ENCODE measurements at regions not wholly inside any gene's neighbourhood (a gene's known extent, or its start where the extent isn't known, plus 50 kb on each side); places are given as distances from the start of the nearest gene placed in this dataset.

GRCh38 chr16:5885521-5885920 is 787.9 kb upstream of the EEF2KMT start:
- ATAC-seq (ENCODE audit: insufficient number of reproducible peaks, low FRiP score, low read depth), result no peak
- TF ChIP-seq, protein P1, sequence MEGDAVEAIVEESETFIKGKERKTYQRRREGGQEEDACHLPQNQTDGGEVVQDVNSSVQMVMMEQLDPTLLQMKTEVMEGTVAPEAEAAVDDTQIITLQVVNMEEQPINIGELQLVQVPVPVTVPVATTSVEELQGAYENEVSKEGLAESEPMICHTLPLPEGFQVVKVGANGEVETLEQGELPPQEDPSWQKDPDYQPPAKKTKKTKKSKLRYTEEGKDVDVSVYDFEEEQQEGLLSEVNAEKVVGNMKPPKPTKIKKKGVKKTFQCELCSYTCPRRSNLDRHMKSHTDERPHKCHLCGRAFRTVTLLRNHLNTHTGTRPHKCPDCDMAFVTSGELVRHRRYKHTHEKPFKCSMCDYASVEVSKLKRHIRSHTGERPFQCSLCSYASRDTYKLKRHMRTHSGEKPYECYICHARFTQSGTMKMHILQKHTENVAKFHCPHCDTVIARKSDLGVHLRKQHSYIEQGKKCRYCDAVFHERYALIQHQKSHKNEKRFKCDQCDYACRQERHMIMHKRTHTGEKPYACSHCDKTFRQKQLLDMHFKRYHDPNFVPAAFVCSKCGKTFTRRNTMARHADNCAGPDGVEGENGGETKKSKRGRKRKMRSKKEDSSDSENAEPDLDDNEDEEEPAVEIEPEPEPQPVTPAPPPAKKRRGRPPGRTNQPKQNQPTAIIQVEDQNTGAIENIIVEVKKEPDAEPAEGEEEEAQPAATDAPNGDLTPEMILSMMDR (IDR thresholded peaks at IDR 0.05), result no peak
- H3K27ac ChIP-seq, result no peak overlapping the region

GRCh38 chr16:5884996-5885395 is 787.4 kb upstream of the EEF2KMT start:
- Histone ChIP-seq H3K27ac (no peak overlapping the region), H3K27me3 (replicated peaks; ENCODE audit: insufficient read depth) (no peaks in the 10 kb centered on the region), H3K4me3 (no peak overlapping the region), H3K36me3 (no peaks in the 10 kb centered on the region), H3K4me1 (ENCODE audit: control insufficient read depth in 1 of 2, low read depth in 2 of 2) (no peaks in the 10 kb centered on the region), H3K9me3 (no peaks in the 10 kb centered on the region)
- ATAC-seq (ENCODE audit: insufficient number of reproducible peaks, low FRiP score, low read depth) (no peak), DNase-seq (ENCODE audit: low spot score) (no peak)
- TF ChIP-seq, protein P1 (IDR thresholded peaks at IDR 0.05), result no peak

More at GRCh38 chr16:5885521-5885920, 787.9 kb upstream of the EEF2KMT start:
- no peak overlapping the region for H3K4me3 ChIP-seq
- H3K4me1 ChIP-seq (ENCODE audit: control insufficient read depth in 1 of 2, low read depth in 2 of 2), result no peaks in the 10 kb centered on the region
- H3K36me3 ChIP-seq, result no peaks in the 10 kb centered on the region
- H3K27me3 ChIP-seq (replicated peaks; ENCODE audit: insufficient read depth), result no peaks in the 10 kb centered on the region
- no peak for DNase-seq (ENCODE audit: low spot score)
- H3K9me3 ChIP-seq, result no peaks in the 10 kb centered on the region

DNA sequence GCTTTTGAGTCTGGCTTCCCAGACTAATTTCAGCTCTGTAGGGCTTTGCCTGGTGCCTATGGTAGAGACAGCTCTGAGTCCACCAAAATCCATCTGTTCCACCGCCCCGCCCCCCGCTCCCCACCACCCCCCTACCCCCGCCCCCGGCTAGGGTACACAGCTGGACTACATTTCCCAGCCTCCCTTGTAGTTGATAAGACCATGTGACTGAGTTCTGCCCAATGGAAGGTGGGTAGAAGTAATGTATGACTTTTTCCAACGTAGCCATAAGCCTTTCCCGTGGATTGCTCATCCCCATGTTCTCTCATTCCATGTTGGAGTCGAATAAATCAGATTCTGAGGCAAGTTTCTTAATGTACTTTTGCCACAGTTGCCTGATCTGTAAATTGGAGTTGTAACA is 786.7 kb upstream of the EEF2KMT start:
- Histone ChIP-seq H3K4me1 (ENCODE audit: control insufficient read depth in 1 of 2, low read depth in 2 of 2) (no peaks in the 10 kb centered on the region), H3K36me3 (no peaks in the 10 kb centered on the region), H3K9me3 (no peaks in the 10 kb centered on the region), H3K27me3 (replicated peaks; ENCODE audit: insufficient read depth) (no peaks in the 10 kb centered on the region), H3K27ac (no peak overlapping the region), H3K4me3 (no peak overlapping the region)
- no peak for DNase-seq (ENCODE audit: low spot score)
- TF ChIP-seq, protein P1 (IDR thresholded peaks at IDR 0.05), result no peak
- no peak for ATAC-seq (ENCODE audit: insufficient number of reproducible peaks, low FRiP score, low read depth)

GRCh38 chr16:5882087-5882640 is 784.6 kb upstream of the EEF2KMT start:
- ATAC-seq (ENCODE audit: insufficient number of reproducible peaks, low FRiP score, low read depth) (no peak), DNase-seq (ENCODE audit: low spot score) (no peak)
- Histone ChIP-seq H3K36me3 (no peaks in the 10 kb centered on the region), H3K27me3 (replicated peaks; ENCODE audit: insufficient read depth) (no peaks in the 10 kb centered on the region), H3K4me1 (ENCODE audit: control insufficient read depth in 1 of 2, low read depth in 2 of 2) (no peaks in the 10 kb centered on the region), H3K27ac (no peak overlapping the region), H3K9me3 (no peaks in the 10 kb centered on the region), H3K4me3 (no peak overlapping the region)
- TF ChIP-seq, protein P1 (IDR thresholded peaks at IDR 0.05), result no peak

DNA sequence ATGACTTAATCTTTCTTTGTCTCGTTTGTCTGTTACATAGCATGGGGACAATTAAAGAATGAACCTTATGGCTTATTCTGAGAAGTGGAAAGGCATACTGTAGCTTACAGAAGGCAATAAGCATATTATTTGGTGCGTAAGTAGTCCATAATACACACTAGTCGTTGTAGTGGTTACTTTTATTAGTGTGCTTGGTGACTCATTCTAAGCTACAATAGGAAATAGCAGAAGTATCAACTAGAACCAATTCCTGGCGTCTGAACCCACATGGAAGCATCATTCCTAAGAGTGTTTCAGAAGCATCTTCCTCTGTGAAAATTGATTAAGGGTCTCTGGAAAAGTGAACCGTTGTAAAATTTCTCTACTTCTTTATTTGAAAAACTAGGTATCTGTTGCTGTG is 777.8 kb upstream of the EEF2KMT start:
- H3K27ac ChIP-seq, result no peak overlapping the region
- TF ChIP-seq, protein P1 (IDR thresholded peaks at IDR 0.05), result no peak
- DNase-seq (ENCODE audit: low spot score) (no peak), ATAC-seq (ENCODE audit: insufficient number of reproducible peaks, low FRiP score, low read depth) (no peak)
- H3K9me3 ChIP-seq, result no peaks in the 10 kb centered on the region
- no peaks in the 10 kb centered on the region for H3K4me1 ChIP-seq (ENCODE audit: control insufficient read depth in 1 of 2, low read depth in 2 of 2)
- H3K4me3 ChIP-seq, result no peak overlapping the region
- no peaks in the 10 kb centered on the region for H3K36me3 ChIP-seq
- H3K27me3 ChIP-seq (replicated peaks; ENCODE audit: insufficient read depth), result no peaks in the 10 kb centered on the region

Measured in thoracic aorta (tissue), 2 donors.